Retinal pigment epithelial cell (primary cell): ENCODE measurements at regions not wholly inside any gene's neighbourhood (a gene's known extent, or its start where the extent isn't known, plus 50 kb on each side); places are given as distances from the start of the nearest gene placed in this dataset.

Experiments
- DNase-seq: peaks from one replicate; pipeline ENCODE4 v3.0.0-alpha.2; 2010; ENCODE audit warnings: low read depth
- H3K4me3 ChIP-seq: 2 replicates; pipeline ENCODE4 v1.5.1; 2011; ENCODE audit warnings: mild to moderate bottlenecking, low read length, control low read depth, moderate library complexity
- CTCF ChIP-seq: conservative IDR thresholded peaks from 2 replicates; pipeline ENCODE4 v1.5.1; 2011; ENCODE audit warnings: low read depth, low read length, control low read depth, inconsistent platforms

- H3K4me3 ChIP-seq: no peak overlapping the region
- TF ChIP-seq CTCF: no peak
- no peak for DNase-seq
Observed at GRCh38 chr2:160726046-160726445, 232.4 kb upstream of the RBMS1 start.

GRCh38 chr2:160730296-160730995 is 236.8 kb upstream of the RBMS1 start:
- H3K4me3 ChIP-seq: no peak overlapping the region
- no peak for TF ChIP-seq CTCF
- DNase-seq: no peak

GRCh38 chr2:160731415-160731814 is 237.8 kb upstream of the RBMS1 start:
- TF ChIP-seq CTCF: no peak
- no peak overlapping the region for H3K4me3 ChIP-seq
- no peak for DNase-seq

- no peak overlapping the region for H3K4me3 ChIP-seq
- DNase-seq: no peak
- no peak for TF ChIP-seq CTCF
Observed at GRCh38 chr2:160731856-160732255, 238.2 kb upstream of the RBMS1 start.

- no peak overlapping the region for H3K4me3 ChIP-seq
- no peak for TF ChIP-seq CTCF
- no peak for DNase-seq
Observed at GRCh38 chr2:160735696-160736095, 242.1 kb upstream of the RBMS1 start.

GRCh38 chr2:160736148-160737028 is 242.8 kb upstream of the RBMS1 start:
- no peak overlapping the region for H3K4me3 ChIP-seq
- no peak for TF ChIP-seq CTCF
- peak; percentile 25 for DNase-seq

- DNase-seq: no peak
- TF ChIP-seq CTCF: no peak
- no peak overlapping the region for H3K4me3 ChIP-seq
Observed at GRCh38 chr2:160737247-160737646, 243.6 kb upstream of the RBMS1 start.
